NOMO-1 (cell line): ENCODE measurements at regions not wholly inside any gene's neighbourhood (a gene's known extent, or its start where the extent isn't known, plus 50 kb on each side); places are given as distances from the start of the nearest gene placed in this dataset.
A peak's percentile ranks its signal among the peaks of the same experiment; 100 is the strongest.

Experiments used
- DNase-seq, 2 experiments: peaks; one replicate each; lab custom pipeline; 2025; ENCODE audit not compliant: unreplicated experiment in 2 of 2; lab: John Stamatoyannopoulos, UW

- DNase-seq = no peak
These were observed 366.1 kb downstream of the PCNX1 start for GRCh38 chr14:71273366-71273765.

GRCh38 chr14:71284048-71284447 is 376.8 kb downstream of the PCNX1 start:
- DNase-seq = no peak

GRCh38 chr14:71286126-71286525 is 378.9 kb downstream of the PCNX1 start:
- no peak for DNase-seq

GRCh38 chr14:71287567-71287966 is 380.3 kb downstream of the PCNX1 start:
- DNase-seq = no peak

- no peak for DNase-seq
These were observed 382.3 kb downstream of the PCNX1 start for GRCh38 chr14:71289536-71289935.

- DNase-seq = no peak
These were observed 383.0 kb downstream of the PCNX1 start for GRCh38 chr14:71290301-71290700.

GRCh38 chr14:71290960-71291466 is 383.8 kb downstream of the PCNX1 start:
- peak; percentile 66 to 92 for DNase-seq

GRCh38 chr14:71296184-71296583 is 388.9 kb downstream of the PCNX1 start:
- no peak for DNase-seq

GRCh38 chr14:71300566-71301330 is 393.5 kb downstream of the PCNX1 start:
- DNase-seq = no peak

GRCh38 chr14:71301611-71302010 is 394.4 kb downstream of the PCNX1 start:
- DNase-seq = no peak

GRCh38 chr14:71304690-71305089 is 397.4 kb downstream of the PCNX1 start:
- DNase-seq = no peak

- no peak for DNase-seq
These were observed 401.4 kb downstream of the PCNX1 start for GRCh38 chr14:71308671-71309070.

GRCh38 chr14:71309756-71310155 is 402.5 kb downstream of the PCNX1 start:
- DNase-seq = no peak

GRCh38 chr14:71311061-71311460 is 403.8 kb downstream of the PCNX1 start:
- no peak for DNase-seq

GRCh38 chr14:71314717-71315116 is 407.5 kb downstream of the PCNX1 start:
- no peak for DNase-seq

GRCh38 chr14:71317385-71318096 is 410.3 kb downstream of the PCNX1 start:
- DNase-seq = no peak

GRCh38 chr14:71318097-71318459 is 410.8 kb downstream of the PCNX1 start:
- no peak for DNase-seq

GRCh38 chr14:71319666-71320065 is 412.4 kb downstream of the PCNX1 start:
- no peak for DNase-seq

- DNase-seq = peak; percentile 96 to 99
These were observed 413.0 kb downstream of the PCNX1 start, which contains the start of gene SIPA1L1 for GRCh38 chr14:71320107-71320733. Gene SIPA1L1 (plus strand): TSS chr14:71320476.

GRCh38 chr14:71320734-71321573 is 413.7 kb downstream of the PCNX1 start:
- peak; percentile 25 to 35 for DNase-seq
